T47D (cell line): ENCODE measurements at regions not wholly inside any gene's neighbourhood (a gene's known extent, or its start where the extent isn't known, plus 50 kb on each side); places are given as distances from the start of the nearest gene placed in this dataset.

Experiments used
- DNase-seq, 2 experiments: peaks; one replicate each; pipeline versions ENCODE4 v3.0.0 to v3.0.0-alpha.2; 2011 to 2012; ENCODE audit warnings: low read depth in 1 of 2, low spot score in 1 of 2
- JUND ChIP-seq: IDR thresholded peaks from 2 replicates; pipeline ENCODE4 v1.6.1; 2012; ENCODE audit warnings: low read depth
- in situ Hi-C: cut with HindIII; loops from 2 replicates; pipeline ENCODE4 v1.10.0; 2016; ENCODE audit warnings: low sequenced_read_pairs, low pct_unique_long_range_greater_than_20kb

DNA sequence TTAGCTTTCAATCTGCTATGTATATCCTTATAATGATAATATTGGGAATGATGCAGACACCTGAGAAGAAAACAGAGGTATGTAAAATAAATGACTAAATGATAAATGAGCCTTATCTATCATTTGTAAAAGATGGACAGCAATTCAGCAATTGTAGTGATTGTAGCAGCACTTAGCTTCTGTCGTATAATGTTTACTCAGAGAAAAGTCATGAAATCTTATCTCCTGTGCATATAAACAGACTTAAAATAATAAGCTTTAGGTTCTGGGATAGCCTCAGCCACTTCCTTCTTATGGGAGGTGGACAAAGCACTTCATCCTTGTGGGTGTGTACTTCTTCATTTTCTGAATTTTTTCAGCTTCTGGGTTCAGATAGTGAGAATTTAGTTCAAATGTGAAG, 324.8 kb upstream of the MAP3K7 start:
- in situ Hi-C loops: no loop called here
- DNase-seq: no peak
- TF ChIP-seq JUND: no peak

DNA sequence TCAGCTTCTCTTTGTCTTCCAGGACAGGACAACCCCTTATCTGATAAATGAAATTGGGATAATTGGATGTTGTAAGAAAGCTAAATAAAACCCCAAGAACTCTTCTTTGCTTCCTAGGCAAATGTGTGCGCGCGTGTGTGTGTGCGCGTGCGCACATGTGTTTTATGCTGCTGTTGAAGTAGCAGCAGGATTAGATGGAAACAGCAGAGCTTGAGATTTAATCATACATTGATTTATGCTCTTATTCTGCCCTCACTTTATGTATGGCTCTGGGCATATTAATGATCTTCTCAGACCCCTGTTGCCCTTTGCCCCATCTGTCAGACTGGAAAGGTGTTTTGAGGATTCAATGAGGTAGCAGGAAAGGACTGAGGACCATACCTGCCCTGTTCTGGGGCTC, 324.0 kb upstream of the MAP3K7 start:
- TF ChIP-seq JUND: no peak
- no peak for DNase-seq
- in situ Hi-C loops: no loop called here

DNA sequence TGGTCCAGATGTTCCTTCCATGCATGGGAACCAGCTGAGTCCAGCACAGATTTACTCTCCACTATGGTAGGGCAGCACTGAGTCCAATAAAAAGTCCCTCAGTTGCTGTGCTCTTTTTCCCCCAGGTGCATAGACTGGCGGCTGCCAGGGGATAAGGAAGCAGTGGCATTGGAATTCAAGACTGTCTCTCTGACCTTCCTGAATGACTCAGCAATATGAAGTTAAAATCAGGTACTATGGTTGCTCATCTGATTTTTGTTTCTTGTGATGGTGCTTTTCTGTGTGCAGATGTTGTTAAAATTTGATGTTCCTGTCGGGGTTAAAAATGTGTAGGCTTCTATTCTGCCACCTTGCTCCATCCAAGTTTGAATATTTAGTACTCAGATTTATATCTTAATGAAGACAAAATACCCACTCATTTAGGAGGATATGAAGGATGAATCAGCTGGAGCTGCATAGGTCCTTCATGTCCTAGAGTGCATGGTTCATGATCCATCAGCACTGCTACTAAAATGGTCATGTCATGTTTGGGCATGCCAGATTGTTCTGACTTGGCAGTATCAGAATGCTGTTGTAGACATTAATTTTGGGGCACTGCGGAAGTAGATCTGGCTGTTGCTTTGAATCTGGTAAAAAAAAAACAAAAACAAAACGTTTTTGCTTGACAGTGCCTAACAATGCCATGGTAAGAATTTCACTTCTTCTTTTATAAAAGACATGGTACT, 321.2 kb upstream of the MAP3K7 start:
- in situ Hi-C loops: no loop called here
- DNase-seq: no peak
- no peak for TF ChIP-seq JUND

DNA sequence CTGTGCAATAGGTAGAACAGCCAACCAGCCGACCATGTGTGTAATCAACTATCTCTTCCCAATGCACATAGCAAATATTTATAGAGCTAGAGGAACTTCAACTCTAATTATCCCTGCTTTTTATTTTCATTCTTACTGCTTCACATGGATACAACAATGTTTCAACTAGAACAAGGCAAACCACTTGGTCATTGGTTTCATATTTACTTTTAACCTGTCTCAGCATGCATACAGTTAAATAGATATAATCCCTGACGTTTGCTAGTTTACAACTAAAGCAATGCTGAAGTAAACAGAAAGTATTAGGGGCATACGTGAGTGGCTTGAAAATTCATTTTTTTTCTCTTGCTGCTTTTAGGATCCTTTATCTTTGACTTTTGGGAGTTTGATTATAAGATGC, 318.5 kb upstream of the MAP3K7 start:
- no peak for TF ChIP-seq JUND
- no peak for DNase-seq
- in situ Hi-C loops: no loop called here

DNA sequence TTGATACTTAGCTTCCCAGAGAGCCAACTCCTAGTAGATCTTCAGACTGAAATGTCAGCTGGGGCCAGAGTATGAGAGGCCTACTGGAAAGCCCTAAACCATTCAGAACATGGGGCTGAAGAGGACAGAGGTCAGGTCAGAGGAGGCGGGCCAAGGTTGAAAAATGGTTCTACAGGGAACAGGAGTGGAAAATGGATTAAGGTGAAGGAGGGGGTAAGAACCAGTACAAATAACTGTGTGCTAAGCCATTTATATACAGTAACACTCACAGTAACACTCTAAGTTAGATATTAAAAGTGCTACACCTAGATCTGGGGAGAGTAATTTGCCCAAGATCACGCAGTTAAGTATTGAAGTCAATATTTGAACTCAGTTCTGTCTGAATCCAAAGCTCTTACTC, 313.2 kb upstream of the MAP3K7 start:
- no peak for DNase-seq
- in situ Hi-C loops: no loop called here
- no peak for TF ChIP-seq JUND

DNA sequence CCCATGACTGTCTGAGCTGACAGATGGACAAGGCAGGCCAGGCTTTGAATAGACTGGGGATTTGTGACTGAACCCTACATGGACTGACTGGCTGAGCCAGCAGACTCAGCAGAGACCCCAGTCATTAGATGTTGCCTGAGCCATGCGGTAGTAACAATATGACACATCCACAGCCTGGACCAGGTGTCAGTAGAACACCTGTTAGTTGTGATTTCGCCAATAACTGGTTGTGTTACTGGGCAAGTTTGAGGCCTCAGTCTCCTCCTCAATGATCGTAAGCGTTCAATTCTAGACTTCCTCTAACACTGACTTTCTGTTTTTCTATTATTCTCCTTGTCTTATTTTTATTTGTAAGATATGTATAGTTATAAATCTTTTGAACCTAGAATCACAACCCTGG, 311.9 kb upstream of the MAP3K7 start:
- TF ChIP-seq JUND: no peak
- no peak for DNase-seq
- in situ Hi-C loops: no loop called here

DNA sequence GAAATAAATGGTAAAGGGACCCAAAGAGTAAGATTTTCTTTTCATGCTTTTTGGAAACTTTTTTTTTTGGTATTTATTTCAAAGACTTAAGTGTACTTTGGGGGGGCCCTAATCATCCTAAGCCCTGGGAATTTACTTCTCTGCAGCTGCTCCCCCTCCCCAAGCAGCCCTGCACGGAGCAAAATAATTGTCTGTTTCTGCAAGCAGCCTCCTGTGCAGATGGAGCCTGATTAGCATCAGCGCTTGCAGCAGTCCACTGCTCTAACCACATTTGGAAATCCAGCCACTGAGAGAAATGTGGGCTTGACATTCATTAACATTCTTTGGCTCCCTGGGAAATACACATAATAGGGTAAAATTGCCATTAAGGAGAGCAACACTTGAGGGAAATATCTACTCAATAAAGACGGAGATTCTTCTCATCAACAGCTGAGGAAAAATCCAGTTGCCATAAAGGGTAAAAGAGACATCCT, 309.2 kb upstream of the MAP3K7 start:
- in situ Hi-C loops: no loop called here
- no peak for TF ChIP-seq JUND

DNA sequence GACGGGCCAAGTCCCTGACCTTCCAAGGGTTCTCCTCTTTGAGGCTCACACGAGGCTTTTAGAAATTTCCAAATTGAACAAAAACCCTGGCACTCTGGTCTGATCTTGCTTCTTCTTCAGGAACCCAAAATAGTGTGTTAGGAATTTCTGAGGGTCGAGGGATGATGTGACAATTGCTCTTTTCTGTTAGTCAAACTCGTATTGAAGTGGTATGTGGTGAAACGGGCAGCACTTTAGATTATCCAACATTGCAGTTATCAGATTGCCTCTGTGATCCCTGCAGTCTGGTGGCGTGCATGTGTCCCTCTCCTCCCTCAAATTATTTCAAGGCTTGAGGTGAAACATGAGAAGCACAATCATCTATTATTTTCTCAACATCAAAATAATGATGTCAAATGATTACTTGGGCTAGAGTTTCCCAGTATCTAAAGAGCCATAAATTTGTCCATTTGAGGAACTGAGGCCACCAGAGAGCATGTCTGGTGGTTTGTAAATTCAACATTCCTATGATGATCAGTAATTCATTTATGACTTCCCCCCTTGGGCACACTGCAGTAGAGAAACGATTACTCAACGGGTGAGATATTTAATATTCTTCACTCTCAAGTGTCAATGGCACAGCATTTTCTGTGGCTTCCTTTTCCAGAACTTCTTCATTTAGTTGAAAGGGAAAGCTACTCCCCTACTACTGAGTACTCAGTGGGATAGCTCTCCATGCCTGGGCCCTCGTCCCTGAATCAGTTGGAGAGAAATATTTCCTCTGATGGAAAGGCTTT, 308.6 kb upstream of the MAP3K7 start:
- DNase-seq: no peak
- no peak for TF ChIP-seq JUND
- in situ Hi-C loops: no loop called here

More for the DNA sequence above, 309.2 kb upstream of the MAP3K7 start:
- DNase-seq: no peak

DNA sequence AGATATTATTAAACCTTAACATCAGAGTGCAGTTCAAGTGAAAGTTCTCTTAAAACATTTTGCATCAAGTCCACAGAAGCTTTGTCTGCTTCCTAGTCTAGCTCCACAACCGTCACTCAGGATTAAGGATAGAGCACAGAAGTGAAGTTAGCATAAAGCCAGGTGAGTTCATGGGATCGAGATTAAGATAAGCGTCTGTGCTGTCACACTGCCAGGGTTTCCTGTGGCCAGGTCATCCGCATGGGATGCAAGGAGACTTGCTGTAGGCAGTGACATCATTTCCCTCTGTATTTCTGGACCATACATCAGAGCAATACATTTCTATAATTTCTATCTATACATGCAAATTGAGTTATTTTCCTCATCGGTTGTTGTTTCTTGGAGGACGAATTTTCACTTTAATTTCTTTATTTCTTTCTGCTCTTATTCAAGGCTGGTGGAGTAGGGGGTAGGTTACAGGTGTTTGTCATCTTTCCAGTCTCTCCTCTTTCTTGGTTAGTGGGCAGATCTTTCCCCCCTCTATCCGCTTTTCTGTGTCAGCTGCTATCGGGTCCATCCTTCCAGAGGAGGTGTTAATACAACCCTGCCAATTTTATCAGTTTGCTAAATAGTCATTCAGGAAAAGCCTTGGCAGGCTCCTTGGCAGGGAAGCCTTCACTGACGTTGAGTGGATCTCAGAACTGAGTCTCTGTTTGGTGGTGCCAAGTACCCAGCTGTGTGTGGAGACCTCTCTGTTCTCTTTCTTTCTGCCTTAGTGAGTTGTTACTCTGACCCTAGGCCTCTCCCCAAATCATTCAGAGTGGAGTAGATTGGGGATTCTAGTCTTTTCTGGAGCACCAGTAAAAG, 307.6 kb upstream of the MAP3K7 start:
- in situ Hi-C loops: no loop called here
- DNase-seq: peak in 1 of 2 experiments; percentile 16
- no peak for TF ChIP-seq JUND

DNA sequence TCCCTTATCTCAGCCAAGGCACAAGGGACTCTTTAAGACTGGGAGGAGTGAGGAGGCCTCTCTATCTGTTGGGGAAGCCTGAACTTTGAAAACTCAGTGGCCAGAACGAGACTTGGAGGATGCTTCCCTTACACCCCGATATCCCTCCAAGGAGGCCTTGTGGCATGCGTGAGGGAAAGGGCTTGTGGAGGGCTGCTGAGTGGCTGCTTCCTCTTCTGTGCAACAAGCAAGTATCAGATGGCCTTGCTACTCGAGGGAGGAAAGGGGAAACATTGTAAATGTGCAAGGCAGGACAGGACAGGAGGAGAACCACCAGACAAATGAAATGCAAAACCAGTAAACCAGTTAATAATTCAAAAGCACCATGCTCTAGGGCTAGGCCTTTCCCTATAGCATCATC, 306.5 kb upstream of the MAP3K7 start:
- no peak for TF ChIP-seq JUND
- DNase-seq: no peak
- in situ Hi-C loops: no loop called here

DNA sequence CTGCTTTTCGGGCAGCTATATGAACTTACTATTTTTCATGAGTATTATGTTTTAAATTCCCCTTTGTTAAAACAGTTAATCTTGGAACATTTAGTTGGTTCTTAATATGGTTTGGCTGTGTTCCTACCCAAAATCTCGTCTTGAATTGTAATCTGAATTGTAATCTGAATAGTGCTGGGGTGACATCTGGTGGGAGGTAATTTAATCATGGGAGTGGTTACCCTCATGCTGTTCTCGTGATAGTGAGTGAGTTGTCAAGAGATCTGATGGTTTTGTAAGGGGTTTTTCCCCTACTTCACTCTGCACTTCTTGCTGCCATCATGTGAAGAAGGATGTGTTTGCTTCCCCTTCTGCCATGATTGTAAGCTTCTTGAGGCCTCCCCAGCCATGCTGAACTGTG, 305.4 kb upstream of the MAP3K7 start:
- no peak for DNase-seq
- TF ChIP-seq JUND: no peak
- in situ Hi-C loops: no loop called here

DNA sequence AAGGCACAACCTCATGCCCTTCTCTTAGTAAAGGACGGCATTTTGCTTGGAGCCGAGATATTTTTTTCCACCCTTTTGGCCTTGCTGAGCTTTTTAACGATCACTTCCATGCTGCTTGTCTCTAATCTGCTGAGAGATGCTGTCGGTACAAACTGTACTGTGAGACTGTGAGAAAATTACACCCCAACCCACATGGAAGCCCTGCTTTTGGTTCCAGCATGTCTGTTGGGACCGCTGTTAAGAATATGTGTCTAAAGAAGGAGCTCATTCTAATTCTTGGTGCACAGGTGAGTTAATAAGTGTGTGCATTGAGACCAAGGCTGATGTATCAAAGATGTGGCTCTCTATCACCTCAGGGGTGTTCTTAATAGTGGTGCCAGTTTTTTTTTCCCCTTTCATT, 304.5 kb upstream of the MAP3K7 start:
- in situ Hi-C loops: no loop called here
- no peak for TF ChIP-seq JUND
- DNase-seq: no peak
